GM23338 (cell line): ENCODE measurements at regions not wholly inside any gene's neighbourhood (a gene's known extent, or its start where the extent isn't known, plus 50 kb on each side); places are given as distances from the start of the nearest gene placed in this dataset.

Source experiments
- CREB1 ChIP-seq: fragments of 250-450 bp; sonication (Bioruptor Pico); IDR thresholded peaks from 2 replicates; pipeline ENCODE4 v1.5.0; 2020; ENCODE audit warnings: low read depth, mild to moderate bottlenecking, moderate library complexity
- EZH2 ChIP-seq: fragments of 200-600 bp; sonication (generic); IDR thresholded peaks from one replicate; pipeline ENCODE4 v1.8.0; 2017; ENCODE audit warnings: antibody characterized with exemption, mild to moderate bottlenecking, low read depth; ENCODE audit not compliant: unreplicated experiment
- EZH2phosphoT487 ChIP-seq: fragments of 200-600 bp; sonication (generic); IDR thresholded peaks from one replicate; pipeline ENCODE4 v1.8.1; 2018; ENCODE audit warnings: antibody characterized with exemption; ENCODE audit not compliant: unreplicated experiment
- JUNB ChIP-seq: IDR thresholded peaks from one replicate; pipeline ENCODE4 v1.6.1; 2016; ENCODE audit warnings: antibody characterized with exemption; ENCODE audit not compliant: unreplicated experiment
- POLR2AphosphoS5 ChIP-seq: IDR thresholded peaks from 2 replicates; pipeline ENCODE4 v1.6.1; 2016; ENCODE audit warnings: antibody characterized with exemption, low read depth
- STAT1 ChIP-seq: IDR thresholded peaks from one replicate; pipeline ENCODE4 v1.6.1; 2016; ENCODE audit warnings: antibody characterized with exemption; ENCODE audit not compliant: unreplicated experiment
- TF ChIP-seq, protein P1 (sequence below), 2 experiments: fragments of 200-600 bp in 1 of 2; sonication (generic) in 1 of 2; conservative IDR thresholded peaks; 2 replicates each; pipeline versions ENCODE4 v1.5.1 to v1.6.1; 2016 to 2017; ENCODE audit warnings: antibody characterized with exemption in 2 of 2, low read depth in 2 of 2, mild to moderate bottlenecking in 2 of 2, moderate library complexity in 1 of 2

DNA sequence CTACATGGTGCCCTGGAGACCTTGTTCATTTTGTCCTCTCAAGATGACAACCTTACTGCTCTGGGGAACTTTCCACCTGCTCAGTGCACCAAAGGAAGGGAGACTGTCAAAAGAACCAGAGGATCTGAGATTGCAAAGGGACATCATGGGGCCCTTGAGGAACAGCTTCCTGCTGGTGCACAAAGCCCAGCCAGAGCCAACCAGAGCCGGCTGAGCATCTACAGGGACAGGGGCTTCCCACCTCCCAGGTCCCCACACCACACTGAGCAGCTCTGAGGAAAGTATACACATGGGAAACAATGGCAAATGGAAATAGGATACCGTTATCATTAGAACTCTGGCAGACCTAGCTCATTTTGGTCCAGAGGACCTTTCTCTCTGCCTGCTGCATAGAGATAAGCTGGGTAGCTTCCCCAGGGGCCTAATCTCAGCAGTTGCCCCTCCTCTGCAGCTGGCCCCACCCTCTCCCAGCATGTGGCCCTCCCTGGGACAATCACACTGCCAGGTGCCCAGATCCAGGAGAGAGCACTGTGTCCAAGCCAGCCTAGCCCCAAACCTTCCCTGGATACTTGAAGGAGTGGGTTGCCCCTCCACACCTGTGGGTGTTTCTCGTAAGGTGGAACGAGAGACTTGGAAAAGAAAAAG is 123.4 kb upstream of the PRR20G start:
- TF ChIP-seq JUNB (no peak), STAT1 (no peak), CREB1 (no peak), POLR2AphosphoS5 (no peak), EZH2 (no peak), EZH2phosphoT487 (no peak)
- TF ChIP-seq, protein P1, sequence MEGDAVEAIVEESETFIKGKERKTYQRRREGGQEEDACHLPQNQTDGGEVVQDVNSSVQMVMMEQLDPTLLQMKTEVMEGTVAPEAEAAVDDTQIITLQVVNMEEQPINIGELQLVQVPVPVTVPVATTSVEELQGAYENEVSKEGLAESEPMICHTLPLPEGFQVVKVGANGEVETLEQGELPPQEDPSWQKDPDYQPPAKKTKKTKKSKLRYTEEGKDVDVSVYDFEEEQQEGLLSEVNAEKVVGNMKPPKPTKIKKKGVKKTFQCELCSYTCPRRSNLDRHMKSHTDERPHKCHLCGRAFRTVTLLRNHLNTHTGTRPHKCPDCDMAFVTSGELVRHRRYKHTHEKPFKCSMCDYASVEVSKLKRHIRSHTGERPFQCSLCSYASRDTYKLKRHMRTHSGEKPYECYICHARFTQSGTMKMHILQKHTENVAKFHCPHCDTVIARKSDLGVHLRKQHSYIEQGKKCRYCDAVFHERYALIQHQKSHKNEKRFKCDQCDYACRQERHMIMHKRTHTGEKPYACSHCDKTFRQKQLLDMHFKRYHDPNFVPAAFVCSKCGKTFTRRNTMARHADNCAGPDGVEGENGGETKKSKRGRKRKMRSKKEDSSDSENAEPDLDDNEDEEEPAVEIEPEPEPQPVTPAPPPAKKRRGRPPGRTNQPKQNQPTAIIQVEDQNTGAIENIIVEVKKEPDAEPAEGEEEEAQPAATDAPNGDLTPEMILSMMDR (conservative IDR thresholded peaks at IDR 0.05; ENCODE audit: low read depth in 2 of 2) = no peak
